GM23248 (cell line): ENCODE measurements at regions not wholly inside any gene's neighbourhood (a gene's known extent, or its start where the extent isn't known, plus 50 kb on each side); places are given as distances from the start of the nearest gene placed in this dataset.

Source experiments
- DNase-seq: peaks from one replicate; pipeline ENCODE4 v3.0.0-alpha.2; 2015
- H2AFZ ChIP-seq: fragments of 200-600 bp; sonication (generic); 2 replicates; pipeline ENCODE4 v1.6.1; 2016; ENCODE audit warnings: antibody characterized with exemption
- H3F3A ChIP-seq: fragments of 200-600 bp; sonication (generic); 2 replicates; pipeline ENCODE4 v1.6.1; 2016; ENCODE audit warnings: mild to moderate bottlenecking, antibody characterized with exemption, mixed run types; ENCODE audit not compliant: insufficient read depth
- H3K27ac ChIP-seq: fragments of 200-600 bp; sonication (generic); 2 replicates; pipeline ENCODE4 v1.5.1; 2016; ENCODE audit warnings: mild to moderate bottlenecking
- H3K27me3 ChIP-seq: fragments of 200-600 bp; sonication (generic); replicated peaks from 2 replicates; pipeline ENCODE4 v1.6.1; 2016; ENCODE audit warnings: mild to moderate bottlenecking; ENCODE audit not compliant: insufficient read depth
- H3K36me3 ChIP-seq: fragments of 200-600 bp; sonication (generic); 2 replicates; pipeline ENCODE4 v1.6.1; 2016; ENCODE audit warnings: low read depth, mild to moderate bottlenecking
- H3K4me1 ChIP-seq: fragments of 200-600 bp; sonication (generic); 2 replicates; pipeline ENCODE4 v1.6.1; 2016; ENCODE audit warnings: mild to moderate bottlenecking; ENCODE audit not compliant: insufficient read depth
- H3K4me2 ChIP-seq: fragments of 200-600 bp; sonication (generic); one replicate; pipeline ENCODE4 v1.6.1; 2016; ENCODE audit warnings: mild to moderate bottlenecking; ENCODE audit not compliant: unreplicated experiment
- H3K4me3 ChIP-seq: fragments of 200-600 bp; sonication (generic); 2 replicates; pipeline ENCODE4 v1.5.1; 2016; ENCODE audit warnings: mild to moderate bottlenecking
- H3K79me2 ChIP-seq: fragments of 200-600 bp; sonication (generic); 2 replicates; pipeline ENCODE4 v1.6.1; 2016; ENCODE audit warnings: mild to moderate bottlenecking; ENCODE audit not compliant: insufficient read depth
- H3K9ac ChIP-seq: fragments of 200-600 bp; sonication (generic); 2 replicates; pipeline ENCODE4 v1.6.1; 2016; ENCODE audit warnings: mild to moderate bottlenecking
- H3K9me2 ChIP-seq: fragments of 200-600 bp; sonication (generic); 2 replicates; pipeline ENCODE4 v1.6.1; 2016; ENCODE audit warnings: mixed run types, mild to moderate bottlenecking, moderate library complexity; ENCODE audit not compliant: insufficient read depth
- H3K9me3 ChIP-seq: fragments of 200-600 bp; sonication (generic); one replicate; pipeline ENCODE4 v1.6.1; 2017; ENCODE audit warnings: low read depth
- H4K20me1 ChIP-seq: fragments of 200-600 bp; sonication (generic); 2 replicates; pipeline ENCODE4 v1.6.0; 2016; ENCODE audit not compliant: insufficient read depth
- EZH2 ChIP-seq: fragments of 200-600 bp; sonication (generic); IDR thresholded peaks from 2 replicates; pipeline ENCODE4 v1.6.1; 2018; ENCODE audit warnings: antibody characterized with exemption, mild to moderate bottlenecking; ENCODE audit not compliant: insufficient read depth, poor library complexity, severe bottlenecking
- EZH2phosphoT487 ChIP-seq: fragments of 200-600 bp; sonication (generic); IDR thresholded peaks from 2 replicates; pipeline ENCODE4 v1.6.1; 2018; ENCODE audit warnings: antibody characterized with exemption, moderate library complexity, mild to moderate bottlenecking, low read depth; ENCODE audit not compliant: insufficient read depth
- WGBS, 2 experiments: methylation state at CpG; one replicate each; pipeline ENCODE4 v1.1.6; 2015 to 2017; ENCODE audit warnings: low lambda C conversion rate in 2 of 2, low coverage in 1 of 2; ENCODE audit errors: missing lambda C conversion rate in 2 of 2; 5-methylcytosine and 5-hydroxymethylcytosine counted together
- in situ Hi-C: fragments of 300-500 bp; cut with MboI; formaldehyde crosslinking; loops from 2 replicates; pipeline ENCODE4 v1.15.0; 2020

DNA sequence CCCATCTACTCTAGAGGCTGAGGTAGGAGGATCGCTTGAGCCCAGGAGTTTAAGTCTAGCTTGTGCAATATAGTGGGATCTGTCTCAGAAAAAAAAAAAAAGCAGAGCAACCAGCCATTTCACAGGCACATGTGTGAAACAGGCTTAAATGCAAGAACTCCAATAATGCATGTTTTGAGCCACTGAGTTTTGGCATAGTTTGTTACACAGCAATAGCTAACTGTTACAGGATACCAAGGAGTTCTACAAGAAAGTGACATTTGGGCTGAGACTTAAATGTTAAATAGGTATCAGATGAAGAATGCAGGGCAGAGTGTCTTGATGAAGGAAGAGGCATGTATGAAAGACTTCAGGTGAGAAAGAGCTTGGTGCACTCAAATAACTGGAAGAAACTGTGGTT lies 240.0 kb upstream of the FOXN3 start:
- Histone ChIP-seq H3K4me1 (peaks cover 14% of the 10 kb centered on the region), H3K27me3 (no peaks in the 10 kb centered on the region), H3K79me2 (no peaks in the 10 kb centered on the region), H3F3A (no peaks in the 10 kb centered on the region), H3K9me2 (no peaks in the 10 kb centered on the region), H3K36me3 (no peaks in the 10 kb centered on the region), H2AFZ (no peak overlapping the region), H3K4me2 (no peak overlapping the region), H3K4me3 (no peak overlapping the region), H3K27ac (no peak overlapping the region), H3K9ac (no peak overlapping the region), H4K20me1 (no peaks in the 10 kb centered on the region), H3K9me3 (no peaks in the 10 kb centered on the region)
- DNase-seq, result no peak
- TF ChIP-seq EZH2, result no peak
- in situ Hi-C loops, result no loop called here
- WGBS, 2 experiments, result 96 to 100% methylated on average over 1 of the region's 1 CpG

- Histone ChIP-seq H3K4me2 (no peak overlapping the region), H4K20me1 (no peaks in the 10 kb centered on the region), H3K9ac (no peak overlapping the region), H3K4me1 (peaks cover 8% of the 10 kb centered on the region; the same call in 1 of the 2 replicates), H2AFZ (no peak overlapping the region), H3K9me2 (no peaks in the 10 kb centered on the region), H3K36me3 (no peaks in the 10 kb centered on the region), H3K4me3 (no peak overlapping the region), H3F3A (no peaks in the 10 kb centered on the region), H3K27me3 (no peaks in the 10 kb centered on the region), H3K79me2 (no peaks in the 10 kb centered on the region), H3K9me3 (no peaks in the 10 kb centered on the region), H3K27ac (no peak overlapping the region)
- in situ Hi-C loops, result no loop called here
- no peak for DNase-seq
- 93 to 95% methylated on average over 1 of the region's 1 CpG for WGBS, 2 experiments
- no peak for TF ChIP-seq EZH2phosphoT487
- no peak for TF ChIP-seq EZH2
These were observed 238.0 kb upstream of the FOXN3 start for GRCh38 chr14:89654998-89655397.

DNA sequence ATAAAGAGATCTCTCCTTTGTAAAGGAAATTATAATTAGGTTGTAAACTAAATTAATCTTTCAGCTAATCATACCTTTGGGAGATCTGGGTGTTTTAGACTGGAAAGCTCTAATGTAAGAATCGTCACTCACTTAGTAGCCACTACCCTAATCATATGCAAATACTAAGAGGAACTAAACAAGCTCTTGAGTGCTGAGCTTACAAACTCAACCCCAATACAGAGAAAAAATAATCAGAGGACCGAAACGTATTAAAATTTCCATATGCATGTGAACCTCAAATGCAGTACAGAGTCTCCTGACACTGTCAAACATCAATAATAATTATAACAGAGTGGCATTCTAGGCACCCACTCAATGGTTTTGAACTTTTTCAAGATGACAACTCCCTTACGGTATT lies 235.3 kb upstream of the FOXN3 start:
- Histone ChIP-seq H3K4me3 (no peak overlapping the region), H4K20me1 (no peaks in the 10 kb centered on the region), H2AFZ (no peak overlapping the region), H3K27me3 (no peaks in the 10 kb centered on the region), H3K9me3 (no peaks in the 10 kb centered on the region), H3K36me3 (no peaks in the 10 kb centered on the region), H3K27ac (no peak overlapping the region), H3K4me1 (no peaks in the 10 kb centered on the region), H3K9ac (no peak overlapping the region), H3K4me2 (no peak overlapping the region), H3K79me2 (no peaks in the 10 kb centered on the region), H3F3A (no peaks in the 10 kb centered on the region), H3K9me2 (no peaks in the 10 kb centered on the region)
- no peak for DNase-seq
- TF ChIP-seq EZH2 (no peak), EZH2phosphoT487 (no peak)
- 93 to 95% methylated on average over 4 of the region's 4 CpGs for WGBS, 2 experiments
- in situ Hi-C loops, result no loop called here

- Histone ChIP-seq H3K9ac (no peak overlapping the region), H2AFZ (no peak overlapping the region), H3K27ac (no peak overlapping the region), H3K27me3 (no peaks in the 10 kb centered on the region), H3K9me3 (no peaks in the 10 kb centered on the region), H3F3A (no peaks in the 10 kb centered on the region), H3K79me2 (no peaks in the 10 kb centered on the region), H3K4me1 (no peaks in the 10 kb centered on the region), H3K4me3 (no peak overlapping the region), H3K36me3 (no peaks in the 10 kb centered on the region), H4K20me1 (no peaks in the 10 kb centered on the region), H3K4me2 (no peak overlapping the region), H3K9me2 (no peaks in the 10 kb centered on the region)
- no peak for DNase-seq
- TF ChIP-seq EZH2phosphoT487, result no peak
- no peak for TF ChIP-seq EZH2
- 93 to 98% methylated on average over 2 of the region's 2 CpGs for WGBS, 2 experiments
- in situ Hi-C loops, result no loop called here
These were observed 234.8 kb upstream of the FOXN3 start for GRCh38 chr14:89651805-89652204.
